ENCODE measurements at regions not wholly inside any gene's neighbourhood (a gene's known extent, or its start where the extent isn't known, plus 50 kb on each side); places are given as distances from the start of the nearest gene placed in this dataset.

DNA sequence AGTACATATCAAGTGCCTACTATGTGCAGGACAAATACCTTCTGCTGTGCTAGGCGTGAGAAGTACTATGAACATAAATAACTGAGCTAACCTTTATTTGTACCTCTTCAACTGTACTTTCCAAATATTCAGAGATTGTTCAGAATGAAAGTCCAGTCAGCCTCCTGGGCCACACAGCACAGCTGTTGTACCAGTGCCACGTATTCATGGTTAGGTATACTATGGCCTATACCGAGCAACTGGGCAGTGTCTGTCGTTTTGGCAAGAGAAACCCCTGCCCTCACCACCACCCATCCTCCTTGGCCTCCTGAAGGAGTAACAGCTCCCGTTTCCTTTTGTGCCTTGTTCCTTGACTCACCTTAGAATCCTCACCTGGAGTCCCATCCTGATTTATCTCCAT lies 53.0 kb downstream of the RASSF10 start:
- Histone ChIP-seq H3K27me3 (no peaks in the 10 kb centered on the region), H3K4me3 (no peak overlapping the region), H3K36me3 (ENCODE audit: low read depth, missing control alignments) (no peaks in the 10 kb centered on the region), H3K4me1 (no peaks in the 10 kb centered on the region), H3K27ac (no peak overlapping the region), H3K9me3 (no peaks in the 10 kb centered on the region)
- intact Hi-C loops (cut with DNase I; ENCODE audit: low total_unique reads) = no loop called here
- TF ChIP-seq POLR2A (IDR thresholded peaks at IDR 0.05) = no peak
- TF ChIP-seq, protein P1, sequence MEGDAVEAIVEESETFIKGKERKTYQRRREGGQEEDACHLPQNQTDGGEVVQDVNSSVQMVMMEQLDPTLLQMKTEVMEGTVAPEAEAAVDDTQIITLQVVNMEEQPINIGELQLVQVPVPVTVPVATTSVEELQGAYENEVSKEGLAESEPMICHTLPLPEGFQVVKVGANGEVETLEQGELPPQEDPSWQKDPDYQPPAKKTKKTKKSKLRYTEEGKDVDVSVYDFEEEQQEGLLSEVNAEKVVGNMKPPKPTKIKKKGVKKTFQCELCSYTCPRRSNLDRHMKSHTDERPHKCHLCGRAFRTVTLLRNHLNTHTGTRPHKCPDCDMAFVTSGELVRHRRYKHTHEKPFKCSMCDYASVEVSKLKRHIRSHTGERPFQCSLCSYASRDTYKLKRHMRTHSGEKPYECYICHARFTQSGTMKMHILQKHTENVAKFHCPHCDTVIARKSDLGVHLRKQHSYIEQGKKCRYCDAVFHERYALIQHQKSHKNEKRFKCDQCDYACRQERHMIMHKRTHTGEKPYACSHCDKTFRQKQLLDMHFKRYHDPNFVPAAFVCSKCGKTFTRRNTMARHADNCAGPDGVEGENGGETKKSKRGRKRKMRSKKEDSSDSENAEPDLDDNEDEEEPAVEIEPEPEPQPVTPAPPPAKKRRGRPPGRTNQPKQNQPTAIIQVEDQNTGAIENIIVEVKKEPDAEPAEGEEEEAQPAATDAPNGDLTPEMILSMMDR (IDR thresholded peaks at IDR 0.05) = no peak
- DNase-seq = no peak
- 78 to 88% methylated on average over 5 of the region's 5 CpGs for WGBS, 2 donors

DNA sequence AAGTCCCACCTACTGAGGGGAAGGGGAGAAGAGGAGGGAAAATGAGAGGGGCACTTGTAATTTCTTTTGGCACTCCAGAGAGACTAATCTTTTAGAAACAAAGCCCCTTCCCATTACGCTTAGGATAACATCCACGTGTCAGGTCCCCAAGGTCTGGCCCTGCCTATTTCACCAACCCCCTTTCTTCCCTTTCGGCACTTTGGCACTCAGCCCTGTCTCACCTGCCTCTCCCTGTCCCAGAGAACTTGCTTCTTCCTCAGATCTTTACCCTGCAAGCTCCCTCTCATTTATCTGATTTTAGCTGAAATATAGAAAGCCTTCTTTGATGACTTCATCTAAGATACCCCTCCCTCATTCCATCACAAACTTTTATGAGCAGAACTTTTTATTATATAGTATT lies 55.5 kb downstream of the RASSF10 start:
- H3K4me1 ChIP-seq = no peaks in the 10 kb centered on the region

DNA sequence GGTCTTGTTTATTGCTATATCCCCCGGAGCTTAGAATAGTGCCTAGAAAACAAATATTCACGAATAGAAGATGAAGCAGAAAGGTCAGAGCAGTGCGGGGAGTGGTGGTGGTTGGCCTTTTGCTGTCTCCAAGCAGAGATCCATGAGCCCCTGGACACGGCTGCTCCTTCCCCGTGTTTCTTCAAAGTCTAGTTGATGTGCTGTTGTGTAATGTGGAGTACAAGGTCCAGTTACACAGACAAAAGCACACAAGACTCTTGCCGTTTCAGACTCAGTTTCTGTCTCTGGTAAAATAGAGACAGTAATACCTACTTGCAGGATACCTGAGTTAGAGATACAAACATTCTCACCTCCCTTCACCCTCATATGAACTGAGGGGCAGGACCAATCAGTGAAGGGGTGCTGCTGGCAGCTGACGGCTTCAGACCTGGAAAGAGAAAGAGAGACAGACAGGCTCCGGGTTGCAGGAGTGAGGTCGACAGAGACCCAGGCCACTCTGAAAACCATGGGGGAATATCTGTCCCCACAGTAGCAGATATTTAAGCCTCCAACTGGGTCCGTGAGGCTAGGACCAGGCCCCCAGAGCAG lies 56.2 kb downstream of the RASSF10 start:
- H3K27me3 ChIP-seq = no peaks in the 10 kb centered on the region
- no peaks in the 10 kb centered on the region for H3K4me1 ChIP-seq
- intact Hi-C loops (cut with DNase I; ENCODE audit: low total_unique reads) = no loop called here
- no peaks in the 10 kb centered on the region for H3K9me3 ChIP-seq
- no peak for TF ChIP-seq POLR2A (IDR thresholded peaks at IDR 0.05)
- TF ChIP-seq, protein P1 (IDR thresholded peaks at IDR 0.05) = no peak
- no peak overlapping the region for H3K4me3 ChIP-seq
- no peaks in the 10 kb centered on the region for H3K36me3 ChIP-seq (ENCODE audit: low read depth, missing control alignments)
- 65 to 72% methylated on average over 10 of the region's 10 CpGs for WGBS, 2 donors
- DNase-seq = no peak
- H3K27ac ChIP-seq = no peak overlapping the region

More for the DNA sequence above, 55.5 kb downstream of the RASSF10 start:
- no peak overlapping the region for H3K4me3 ChIP-seq
- WGBS, 2 donors = 66 to 68% methylated on average over 3 of the region's 3 CpGs
- H3K36me3 ChIP-seq (ENCODE audit: low read depth, missing control alignments) = no peaks in the 10 kb centered on the region
- TF ChIP-seq, protein P1 (IDR thresholded peaks at IDR 0.05) = no peak
- TF ChIP-seq POLR2A (IDR thresholded peaks at IDR 0.05) = no peak
- intact Hi-C loops (cut with DNase I; ENCODE audit: low total_unique reads) = no loop called here
- no peaks in the 10 kb centered on the region for H3K27me3 ChIP-seq
- H3K27ac ChIP-seq = no peak overlapping the region
- H3K9me3 ChIP-seq = no peaks in the 10 kb centered on the region
- DNase-seq = no peak

DNA sequence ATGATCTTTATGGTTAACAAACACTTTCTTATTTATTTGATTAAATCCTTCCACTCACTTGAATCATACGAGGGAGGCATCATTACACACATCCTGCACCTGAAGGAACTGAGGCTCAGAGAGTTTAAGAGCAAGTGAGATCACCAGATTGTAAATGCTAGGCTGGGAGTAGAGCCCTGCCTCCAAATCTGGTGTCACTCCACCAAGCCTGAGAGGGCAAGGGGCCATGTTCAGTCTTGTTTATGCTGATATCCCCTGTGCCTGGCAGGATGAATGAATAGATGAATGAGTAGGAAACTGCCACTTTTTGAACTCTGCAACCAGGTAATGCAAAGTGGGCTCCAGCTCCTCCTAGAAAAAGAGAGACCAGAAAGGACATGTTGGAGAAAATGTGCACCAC lies 59.1 kb downstream of the RASSF10 start:
- Histone ChIP-seq H3K27ac (no peak overlapping the region), H3K4me3 (no peak overlapping the region), H3K4me1 (no peaks in the 10 kb centered on the region), H3K27me3 (no peaks in the 10 kb centered on the region), H3K9me3 (no peaks in the 10 kb centered on the region), H3K36me3 (ENCODE audit: low read depth, missing control alignments) (no peaks in the 10 kb centered on the region)
- intact Hi-C loops (cut with DNase I; ENCODE audit: low total_unique reads) = no loop called here
- no peak for DNase-seq
- TF ChIP-seq POLR2A (IDR thresholded peaks at IDR 0.05) = no peak
- 80% methylated on average over 1 of the region's 1 CpG for WGBS, 2 donors

DNA sequence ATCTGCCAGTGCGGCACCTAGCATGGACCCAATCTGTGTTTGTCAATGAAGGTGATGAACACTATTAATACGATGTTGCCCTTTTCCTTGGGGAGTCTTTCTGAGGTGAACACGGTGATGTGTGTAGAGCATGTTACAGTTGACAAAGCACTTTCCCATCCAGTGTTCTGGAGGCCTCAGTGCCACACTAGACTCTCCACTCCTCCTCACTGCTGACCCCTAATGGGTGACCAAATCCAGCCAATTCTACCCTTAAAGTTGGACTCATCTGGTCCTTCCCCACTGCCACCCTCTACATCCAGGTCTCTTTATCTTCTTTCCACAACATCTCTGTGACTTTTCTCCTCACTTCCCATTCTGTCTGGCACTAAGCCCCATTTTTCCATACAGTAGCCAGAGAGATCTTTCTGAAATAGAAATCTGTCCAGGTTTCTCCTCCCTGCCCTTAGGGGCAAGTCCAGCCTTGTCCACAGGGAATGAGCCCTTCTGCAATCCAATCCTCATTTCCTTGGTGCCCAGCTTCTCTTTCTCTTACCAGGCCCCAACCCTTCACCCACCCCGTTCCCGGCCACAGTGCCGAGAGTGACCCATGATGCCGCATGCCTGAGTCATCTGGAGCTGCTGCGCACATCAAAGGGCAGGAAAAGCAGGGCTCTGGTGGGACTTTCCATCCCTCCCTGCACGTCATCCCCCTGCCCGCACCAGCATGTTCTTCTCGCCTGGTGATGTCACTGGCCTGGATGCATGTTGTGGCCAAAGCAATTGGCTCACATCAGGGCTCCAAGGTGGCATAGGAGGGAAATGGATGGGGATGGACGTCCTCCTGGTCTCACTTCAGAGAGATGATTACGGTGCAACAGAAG lies 64.2 kb downstream of the RASSF10 start:
- Histone ChIP-seq H3K36me3 (ENCODE audit: low read depth, missing control alignments) (no peaks in the 10 kb centered on the region), H3K27ac (no peak overlapping the region), H3K9me3 (no peaks in the 10 kb centered on the region), H3K4me3 (no peak overlapping the region), H3K27me3 (no peaks in the 10 kb centered on the region), H3K4me1 (no peaks in the 10 kb centered on the region)
- 87 to 91% methylated on average over 13 of the region's 13 CpGs for WGBS, 2 donors
- intact Hi-C loops (cut with DNase I; ENCODE audit: low total_unique reads) = no loop called here
- no peak for DNase-seq
- TF ChIP-seq, protein P1 (IDR thresholded peaks at IDR 0.05) = no peak
- TF ChIP-seq POLR2A (IDR thresholded peaks at IDR 0.05) = no peak
